ENCODE measurements at regions not wholly inside any gene's neighbourhood (a gene's known extent, or its start where the extent isn't known, plus 50 kb on each side); places are given as distances from the start of the nearest gene placed in this dataset.

DNA sequence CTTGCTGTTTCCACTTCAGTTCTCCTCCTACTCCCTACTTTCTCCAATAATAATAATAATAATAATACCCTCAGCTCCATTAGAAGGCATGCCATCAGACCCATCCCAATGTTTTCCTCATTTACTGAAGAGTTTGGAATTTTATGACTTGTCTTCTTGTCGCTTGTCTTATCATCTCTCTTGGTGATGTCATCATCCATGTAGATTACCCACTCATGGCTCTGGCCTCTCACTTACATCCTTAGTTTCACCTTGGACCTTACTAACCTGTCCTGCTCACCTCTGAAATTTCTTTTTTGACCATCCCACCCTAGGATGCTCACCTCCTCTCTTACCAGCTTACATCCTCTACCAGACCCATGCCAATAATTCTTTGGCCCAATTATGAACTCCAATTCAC lies 329.3 kb downstream of the ACTL7B start:
- Mint-ChIP-seq H3K27me3 (ENCODE audit: low read depth, poor library complexity) (no peaks in the 10 kb centered on the region), H3K36me3 (ENCODE audit: low read depth) (no peaks in the 10 kb centered on the region), H3K4me3 (no peak overlapping the region), H3K27ac (no peak overlapping the region), H3K4me1 (peaks cover 5% of the 10 kb centered on the region), H3K9me3 (no peaks in the 10 kb centered on the region)
- TF ChIP-seq, protein P1, sequence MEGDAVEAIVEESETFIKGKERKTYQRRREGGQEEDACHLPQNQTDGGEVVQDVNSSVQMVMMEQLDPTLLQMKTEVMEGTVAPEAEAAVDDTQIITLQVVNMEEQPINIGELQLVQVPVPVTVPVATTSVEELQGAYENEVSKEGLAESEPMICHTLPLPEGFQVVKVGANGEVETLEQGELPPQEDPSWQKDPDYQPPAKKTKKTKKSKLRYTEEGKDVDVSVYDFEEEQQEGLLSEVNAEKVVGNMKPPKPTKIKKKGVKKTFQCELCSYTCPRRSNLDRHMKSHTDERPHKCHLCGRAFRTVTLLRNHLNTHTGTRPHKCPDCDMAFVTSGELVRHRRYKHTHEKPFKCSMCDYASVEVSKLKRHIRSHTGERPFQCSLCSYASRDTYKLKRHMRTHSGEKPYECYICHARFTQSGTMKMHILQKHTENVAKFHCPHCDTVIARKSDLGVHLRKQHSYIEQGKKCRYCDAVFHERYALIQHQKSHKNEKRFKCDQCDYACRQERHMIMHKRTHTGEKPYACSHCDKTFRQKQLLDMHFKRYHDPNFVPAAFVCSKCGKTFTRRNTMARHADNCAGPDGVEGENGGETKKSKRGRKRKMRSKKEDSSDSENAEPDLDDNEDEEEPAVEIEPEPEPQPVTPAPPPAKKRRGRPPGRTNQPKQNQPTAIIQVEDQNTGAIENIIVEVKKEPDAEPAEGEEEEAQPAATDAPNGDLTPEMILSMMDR (IDR thresholded peaks at IDR 0.05) = no peak
- no peak for DNase-seq

DNA sequence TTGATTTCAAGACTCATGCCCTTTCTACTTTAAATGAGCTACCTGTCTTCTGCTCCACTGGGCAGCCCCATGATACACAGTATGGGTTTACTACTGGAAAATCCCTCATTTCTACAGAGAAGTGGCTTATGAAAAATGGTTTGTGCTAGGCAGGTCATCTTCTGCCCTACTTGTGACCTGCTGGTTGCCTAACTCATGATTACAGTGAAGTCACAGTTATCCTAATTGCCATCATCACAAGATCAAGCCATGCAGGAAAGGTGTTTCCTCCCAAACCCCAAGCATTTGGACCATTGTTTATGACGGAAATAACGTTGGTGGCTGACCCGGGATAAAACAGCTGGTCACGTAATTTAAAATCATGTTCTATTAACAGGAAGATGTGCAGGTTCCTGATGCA lies 330.6 kb downstream of the ACTL7B start:
- TF ChIP-seq, protein P1 (IDR thresholded peaks at IDR 0.05) = no peak
- Mint-ChIP-seq H3K4me1 (peaks cover 15% of the 10 kb centered on the region), H3K36me3 (ENCODE audit: low read depth) (no peaks in the 10 kb centered on the region), H3K9me3 (no peaks in the 10 kb centered on the region), H3K4me3 (no peak overlapping the region), H3K27me3 (ENCODE audit: low read depth, poor library complexity) (no peaks in the 10 kb centered on the region), H3K27ac (no peak overlapping the region)
- no peak for DNase-seq

DNA sequence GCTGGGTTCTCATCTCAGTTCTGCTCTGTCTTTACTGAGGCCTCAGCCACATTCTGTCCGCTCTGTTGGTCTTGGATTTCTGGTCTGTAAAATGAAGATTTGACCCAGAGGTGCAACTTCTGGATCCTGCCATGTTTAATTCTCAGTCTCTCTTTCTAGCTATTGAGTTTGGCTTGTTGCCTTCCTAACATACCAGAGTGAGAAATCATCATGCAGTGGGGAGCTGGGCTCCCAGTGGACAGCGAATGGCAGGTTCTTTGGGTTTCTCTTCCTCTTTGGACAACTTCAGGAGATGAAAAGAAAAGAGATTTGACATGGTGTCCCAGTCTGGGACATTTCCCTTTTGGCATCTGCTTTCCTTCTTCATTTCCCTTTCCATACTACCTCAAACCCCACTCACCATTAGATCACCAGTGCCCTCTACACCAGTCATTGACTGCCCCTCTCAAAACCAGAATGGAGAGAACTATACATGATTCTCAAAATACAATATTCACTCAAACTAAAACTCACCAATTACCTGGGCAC lies 334.7 kb downstream of the ACTL7B start:
- Mint-ChIP-seq H3K27me3 (ENCODE audit: low read depth, poor library complexity) (no peaks in the 10 kb centered on the region), H3K4me3 (no peak overlapping the region), H3K4me1 (peaks cover 10% of the 10 kb centered on the region), H3K9me3 (no peaks in the 10 kb centered on the region), H3K36me3 (ENCODE audit: low read depth) (no peaks in the 10 kb centered on the region), H3K27ac (no peak overlapping the region)
- TF ChIP-seq, protein P1 (IDR thresholded peaks at IDR 0.05) = no peak
- DNase-seq = no peak

DNA sequence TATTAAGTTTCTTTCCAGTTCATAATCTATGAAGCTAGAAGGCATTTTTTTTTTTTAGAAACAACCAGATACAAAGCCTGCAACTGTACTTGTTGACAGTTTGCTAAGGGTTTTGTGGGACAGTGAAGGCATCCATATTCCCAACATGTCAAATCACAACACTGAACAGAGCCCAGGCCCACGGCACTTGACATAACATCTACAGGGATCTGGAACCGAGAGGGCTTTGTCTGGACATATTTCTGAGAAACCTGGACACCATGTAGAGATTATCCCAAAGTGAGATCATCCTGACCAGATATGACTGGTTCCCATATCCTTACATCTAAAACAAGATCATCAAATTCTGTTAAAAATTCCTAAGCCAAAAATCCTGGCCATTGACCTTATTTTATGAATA lies 336.3 kb downstream of the ACTL7B start:
- H3K27me3 Mint-ChIP-seq (ENCODE audit: low read depth, poor library complexity) = no peaks in the 10 kb centered on the region
- no peak for DNase-seq
- peaks cover 10% of the 10 kb centered on the region for H3K4me1 Mint-ChIP-seq
- no peak overlapping the region for H3K4me3 Mint-ChIP-seq
- TF ChIP-seq, protein P1 (IDR thresholded peaks at IDR 0.05) = no peak
- H3K27ac Mint-ChIP-seq = no peak overlapping the region
- H3K9me3 Mint-ChIP-seq = no peaks in the 10 kb centered on the region
- no peaks in the 10 kb centered on the region for H3K36me3 Mint-ChIP-seq (ENCODE audit: low read depth)

DNA sequence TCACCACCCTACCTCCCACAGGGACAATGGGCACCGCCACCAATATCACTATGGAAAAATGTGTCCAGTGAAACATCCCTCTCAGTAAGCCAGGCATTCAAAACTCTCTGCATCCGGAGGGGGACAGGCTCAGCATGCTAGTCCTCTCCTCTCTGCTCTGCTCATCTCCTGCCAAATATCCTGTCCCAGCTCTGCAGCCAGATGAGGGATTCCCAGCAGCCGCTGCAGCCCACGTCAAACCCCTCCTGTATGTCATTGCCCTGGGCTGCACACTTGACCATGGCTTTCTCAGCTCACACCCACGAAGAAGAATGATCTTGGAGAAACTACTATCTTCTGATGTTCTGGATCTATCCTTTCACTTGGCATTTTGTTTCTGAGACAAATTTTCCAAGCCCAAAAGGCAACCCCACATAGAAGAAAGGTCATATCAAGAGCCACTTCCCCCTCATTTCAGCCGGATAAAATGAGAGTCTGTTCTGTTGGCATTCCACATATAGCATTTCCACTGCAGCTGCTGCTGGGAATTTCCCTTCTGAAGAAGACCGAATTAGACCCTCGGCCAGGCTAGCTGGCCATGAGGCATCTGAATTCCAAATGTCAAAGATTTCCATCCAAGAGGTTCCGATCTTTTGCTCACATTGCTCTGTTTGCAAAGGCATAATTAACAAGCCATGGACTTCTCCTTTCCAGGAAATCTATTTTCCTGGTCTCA lies 338.0 kb downstream of the ACTL7B start:
- no peaks in the 10 kb centered on the region for H3K9me3 Mint-ChIP-seq
- no peaks in the 10 kb centered on the region for H3K36me3 Mint-ChIP-seq (ENCODE audit: low read depth)
- H3K4me3 Mint-ChIP-seq = no peak overlapping the region
- H3K27ac Mint-ChIP-seq = no peak overlapping the region
- no peak for DNase-seq
- no peaks in the 10 kb centered on the region for H3K27me3 Mint-ChIP-seq (ENCODE audit: low read depth, poor library complexity)
- TF ChIP-seq, protein P1 (IDR thresholded peaks at IDR 0.05) = no peak
- peaks cover 10% of the 10 kb centered on the region for H3K4me1 Mint-ChIP-seq

DNA sequence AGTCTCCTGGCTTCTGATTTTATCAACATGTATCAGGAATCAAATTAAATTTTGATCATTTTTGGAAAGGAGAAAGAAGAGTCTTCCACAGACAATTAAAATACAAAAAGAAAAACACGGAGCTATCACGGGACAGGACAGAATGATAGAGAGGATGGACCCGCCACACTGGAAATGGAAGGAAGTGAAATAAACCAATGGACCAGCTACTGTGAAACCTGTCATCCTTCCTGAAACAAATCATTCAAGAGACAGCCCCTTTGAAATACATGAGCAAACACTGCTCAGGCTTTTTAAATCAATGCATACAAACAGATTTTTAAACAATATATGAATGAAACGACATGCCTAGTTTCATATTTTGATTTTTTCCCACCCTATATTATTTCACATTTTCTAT lies 339.4 kb downstream of the ACTL7B start:
- Mint-ChIP-seq H3K4me1 (peaks cover 9% of the 10 kb centered on the region), H3K4me3 (no peak overlapping the region), H3K9me3 (no peaks in the 10 kb centered on the region), H3K36me3 (ENCODE audit: low read depth) (no peaks in the 10 kb centered on the region), H3K27ac (no peak overlapping the region), H3K27me3 (ENCODE audit: low read depth, poor library complexity) (no peaks in the 10 kb centered on the region)
- TF ChIP-seq, protein P1 (IDR thresholded peaks at IDR 0.05) = no peak
- DNase-seq = no peak

Measured in nephron progenitor cell (in vitro differentiated cells).